Head of caudate nucleus (tissue), 42 donors: ENCODE measurements at regions not wholly inside any gene's neighbourhood (a gene's known extent, or its start where the extent isn't known, plus 50 kb on each side); places are given as distances from the start of the nearest gene placed in this dataset.
"Not testable (repeated sequence)": the region's sequence is repeated elsewhere in the genome, so short reads cannot be mapped to it uniquely, and the experiment has no call there.

Source experiments
- DNase-seq, 42 donors: peaks; one replicate each; pipeline versions ENCODE4 v3.0.0 to v3.0.0-alpha.2; 2020 to 2021; ENCODE audit warnings: mixed read lengths in 7 of 42
- intact Hi-C: fragments of 100-400 bp; cut with DNase I; formaldehyde crosslinking; loops from one replicate; pipeline ENCODE4 v1.15.0; 2022

GRCh38 chr1:194102607-194103006 is 916.2 kb upstream of the B3GALT2 start:
- DNase-seq = peak in 2 of 42 donors; percentile 18 to 33
- intact Hi-C loops = no loop called here

- no peak for DNase-seq
- intact Hi-C loops = no loop called here
Observed at GRCh38 chr1:194084755-194085154, 898.3 kb upstream of the B3GALT2 start.

DNA sequence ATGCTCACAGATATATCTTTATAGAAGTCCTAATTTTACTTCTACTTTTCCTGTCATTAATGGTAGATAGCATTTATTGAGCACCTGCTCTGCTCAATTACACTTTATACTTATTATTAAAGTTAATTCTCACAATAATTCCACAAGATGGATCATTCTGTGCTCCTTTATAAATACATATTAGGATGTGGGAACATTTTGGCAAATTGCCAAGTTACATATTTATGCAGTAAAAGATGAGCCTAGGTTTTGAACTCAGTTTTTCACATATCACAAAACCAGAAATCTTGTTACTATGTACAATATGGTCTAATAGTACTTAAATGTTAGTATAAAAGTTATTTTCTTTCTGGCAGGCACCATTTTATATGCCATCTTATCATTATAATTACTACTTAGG is 895.0 kb upstream of the B3GALT2 start:
- intact Hi-C loops = no loop called here

DNA sequence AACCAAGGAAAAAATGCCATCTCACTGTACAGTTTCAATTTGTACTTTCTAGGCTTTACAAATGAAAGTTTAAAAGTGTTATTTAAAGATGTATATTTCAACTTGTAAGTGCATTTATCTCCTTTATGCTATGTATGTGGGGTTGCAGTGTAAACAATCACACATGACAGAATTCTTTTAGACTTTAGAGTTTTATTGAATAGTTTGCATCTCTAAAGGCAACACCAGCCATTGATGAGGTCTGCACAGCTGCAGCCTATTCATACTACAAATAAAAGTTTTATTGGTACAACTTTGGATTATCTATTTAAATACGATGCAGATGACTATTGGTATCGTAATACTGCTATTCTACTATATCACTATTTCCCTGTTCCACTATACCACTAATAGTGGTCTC is 894.4 kb upstream of the B3GALT2 start:
- DNase-seq = no peak
- intact Hi-C loops = no loop called here

More for the DNA sequence above, 895.0 kb upstream of the B3GALT2 start:
- no peak for DNase-seq

- DNase-seq = no peak
- intact Hi-C loops = no loop called here
Observed at GRCh38 chr1:194078765-194079164, 892.4 kb upstream of the B3GALT2 start.

DNA sequence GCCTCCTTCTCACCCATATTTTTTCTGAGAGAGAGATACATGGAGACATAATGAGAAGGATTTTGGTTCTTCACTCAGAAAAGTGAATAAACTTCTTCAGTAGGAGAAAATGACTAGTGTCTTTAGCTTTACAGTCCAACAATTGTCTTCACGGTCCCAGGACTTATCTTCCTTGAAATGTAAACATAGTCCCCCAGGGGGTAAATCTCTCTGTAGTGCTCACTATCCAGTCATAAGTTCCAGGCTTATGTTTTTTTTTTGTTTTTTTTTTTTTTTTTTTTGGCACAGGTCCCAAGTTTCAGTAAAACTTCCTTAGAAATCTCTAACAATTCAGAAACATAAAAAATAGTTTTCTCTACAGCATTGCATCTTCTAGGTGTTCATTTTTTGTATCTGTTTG is 890.2 kb upstream of the B3GALT2 start:
- intact Hi-C loops = no loop called here
- no peak for DNase-seq

GRCh38 chr1:194073833-194074232 is 887.4 kb upstream of the B3GALT2 start:
- DNase-seq = no peak
- intact Hi-C loops = no loop called here

DNA sequence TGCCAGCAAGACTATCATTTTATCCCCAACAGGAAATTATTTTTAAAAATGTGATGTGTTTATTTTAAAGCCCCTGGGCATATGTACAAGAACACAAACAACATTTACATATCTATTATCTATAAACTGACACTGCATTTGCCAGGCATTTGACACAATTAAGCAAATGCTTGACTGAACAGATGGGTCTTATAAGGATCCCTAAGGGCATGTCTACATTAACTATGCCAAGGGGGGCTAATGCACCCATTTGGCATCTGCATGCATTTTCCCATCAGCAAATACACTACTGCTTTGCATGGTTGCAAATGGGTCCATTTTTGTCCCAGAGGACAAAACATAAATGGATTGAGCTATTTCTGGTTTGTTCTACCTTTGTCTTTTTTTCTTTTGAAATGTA is 884.8 kb upstream of the B3GALT2 start:
- intact Hi-C loops = no loop called here
- no peak for DNase-seq

- intact Hi-C loops = no loop called here
- DNase-seq = no peak
Observed at GRCh38 chr1:194069831-194070218, 883.4 kb upstream of the B3GALT2 start.

- intact Hi-C loops = no loop called here
- DNase-seq = peak in 19 of 42 donors; percentile 0 to 45 (median 10)
Observed at GRCh38 chr1:194069168-194069830, 882.9 kb upstream of the B3GALT2 start.

- intact Hi-C loops = no loop called here
- DNase-seq = no peak
Observed at GRCh38 chr1:194068446-194069167, 882.2 kb upstream of the B3GALT2 start.

DNA sequence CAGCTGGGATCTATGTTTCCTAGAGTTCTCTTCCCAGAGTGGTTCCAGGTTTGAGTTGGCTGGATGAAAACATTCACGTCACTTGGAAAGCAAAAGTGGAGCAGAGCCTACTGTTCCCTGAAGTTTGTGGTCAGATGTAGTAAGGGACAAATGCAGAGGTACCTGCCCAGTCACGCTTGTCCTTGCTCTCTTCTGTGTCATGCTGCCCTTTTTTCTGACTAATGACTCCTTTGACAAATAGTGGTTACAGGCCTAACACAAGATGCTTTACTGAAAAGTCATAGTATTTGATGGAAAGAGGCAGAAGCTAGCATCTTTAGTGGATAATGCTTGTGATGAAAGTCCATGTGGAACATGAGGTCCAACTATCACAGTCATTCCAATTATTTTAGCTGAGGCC is 881.4 kb upstream of the B3GALT2 start:
- intact Hi-C loops = no loop called here

GRCh38 chr1:194062962-194063361 is 876.5 kb upstream of the B3GALT2 start:
- no peak for DNase-seq
- intact Hi-C loops = no loop called here

More for the DNA sequence above, 881.4 kb upstream of the B3GALT2 start:
- no peak for DNase-seq

DNA sequence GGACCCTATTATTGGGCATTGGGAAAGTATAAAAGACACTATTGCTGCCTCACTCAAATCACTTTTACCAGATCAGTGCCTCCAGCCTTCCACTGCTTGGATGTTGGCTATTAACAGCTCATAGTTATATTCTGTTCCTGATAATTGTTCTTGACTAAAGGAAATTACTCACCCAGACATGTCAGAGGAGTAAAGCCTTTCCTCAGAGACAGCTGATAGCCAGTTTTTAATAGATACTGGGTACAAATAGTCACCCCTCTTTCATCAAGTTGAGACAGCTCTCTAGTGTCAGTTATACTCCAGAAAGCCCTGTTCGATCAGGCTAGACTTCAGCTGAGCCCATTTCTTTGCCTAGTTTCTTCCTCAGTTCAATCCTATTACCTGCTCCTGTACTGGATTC is 876.1 kb upstream of the B3GALT2 start:
- DNase-seq = no peak
- intact Hi-C loops = no loop called here

GRCh38 chr1:194060481-194060880 is 874.1 kb upstream of the B3GALT2 start:
- no peak for DNase-seq
- intact Hi-C loops = no loop called here

GRCh38 chr1:194058268-194058667 is 871.9 kb upstream of the B3GALT2 start:
- intact Hi-C loops, DNase-seq: not testable (repeated sequence)

- intact Hi-C loops = no loop called here
Observed at GRCh38 chr1:194056169-194056568, 869.8 kb upstream of the B3GALT2 start.

GRCh38 chr1:194055536-194055935 is 869.1 kb upstream of the B3GALT2 start:
- no peak for DNase-seq
- intact Hi-C loops = no loop called here

More at GRCh38 chr1:194056169-194056568, 869.8 kb upstream of the B3GALT2 start:
- no peak for DNase-seq

GRCh38 chr1:194052514-194053338 is 866.3 kb upstream of the B3GALT2 start:
- intact Hi-C loops = no loop called here
- no peak for DNase-seq

- intact Hi-C loops = no loop called here
- peak in 5 of 42 donors; percentile 11 to 57 (median 25) for DNase-seq
Observed at GRCh38 chr1:194047921-194048320, 861.5 kb upstream of the B3GALT2 start.
